ENCODE measurements at regions not wholly inside any gene's neighbourhood (a gene's known extent, or its start where the extent isn't known, plus 50 kb on each side); places are given as distances from the start of the nearest gene placed in this dataset.

DNA sequence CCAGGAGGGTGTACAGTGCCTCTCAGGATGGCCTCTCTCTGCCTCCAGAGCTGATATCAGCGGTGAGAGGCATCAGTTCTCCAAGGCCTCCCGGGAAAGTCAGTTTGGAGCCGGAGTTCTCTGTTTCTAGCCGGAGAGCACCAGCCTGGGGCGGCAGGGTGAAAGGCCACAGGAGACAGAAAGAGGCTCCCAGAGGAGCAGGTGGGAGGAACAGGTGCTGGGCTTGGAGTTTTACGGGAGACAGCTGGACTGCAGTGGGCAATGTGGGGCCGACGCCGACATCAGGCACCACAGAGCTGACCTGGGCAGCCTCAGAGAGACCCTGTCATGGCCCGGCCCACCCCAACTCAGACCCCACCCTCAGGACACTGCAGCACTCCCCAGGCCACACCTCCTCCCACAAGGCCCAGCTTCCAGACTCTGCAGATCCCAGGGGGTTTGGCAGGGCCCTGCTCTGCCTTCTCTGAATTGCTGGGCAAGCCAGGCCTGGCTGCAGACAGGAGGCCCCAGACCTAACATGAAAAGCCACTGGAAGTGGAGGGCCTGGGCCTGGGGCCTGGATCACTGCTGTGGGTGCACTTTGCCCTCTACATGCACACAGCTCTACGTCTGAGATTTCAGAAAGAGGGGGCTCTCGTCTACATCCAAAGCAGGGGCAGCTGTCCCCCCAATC is 885.6 kb downstream of the BRD1 start:
- TF ChIP-seq, protein P1, sequence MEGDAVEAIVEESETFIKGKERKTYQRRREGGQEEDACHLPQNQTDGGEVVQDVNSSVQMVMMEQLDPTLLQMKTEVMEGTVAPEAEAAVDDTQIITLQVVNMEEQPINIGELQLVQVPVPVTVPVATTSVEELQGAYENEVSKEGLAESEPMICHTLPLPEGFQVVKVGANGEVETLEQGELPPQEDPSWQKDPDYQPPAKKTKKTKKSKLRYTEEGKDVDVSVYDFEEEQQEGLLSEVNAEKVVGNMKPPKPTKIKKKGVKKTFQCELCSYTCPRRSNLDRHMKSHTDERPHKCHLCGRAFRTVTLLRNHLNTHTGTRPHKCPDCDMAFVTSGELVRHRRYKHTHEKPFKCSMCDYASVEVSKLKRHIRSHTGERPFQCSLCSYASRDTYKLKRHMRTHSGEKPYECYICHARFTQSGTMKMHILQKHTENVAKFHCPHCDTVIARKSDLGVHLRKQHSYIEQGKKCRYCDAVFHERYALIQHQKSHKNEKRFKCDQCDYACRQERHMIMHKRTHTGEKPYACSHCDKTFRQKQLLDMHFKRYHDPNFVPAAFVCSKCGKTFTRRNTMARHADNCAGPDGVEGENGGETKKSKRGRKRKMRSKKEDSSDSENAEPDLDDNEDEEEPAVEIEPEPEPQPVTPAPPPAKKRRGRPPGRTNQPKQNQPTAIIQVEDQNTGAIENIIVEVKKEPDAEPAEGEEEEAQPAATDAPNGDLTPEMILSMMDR (conservative IDR thresholded peaks at IDR 0.05; ENCODE audit: low read length), result no peak
- TF ChIP-seq EZH2phosphoT487 (IDR thresholded peaks at IDR 0.05; ENCODE audit: borderline replicate concordance), result no peak
